ENCODE measurements at regions not wholly inside any gene's neighbourhood (a gene's known extent, or its start where the extent isn't known, plus 50 kb on each side); places are given as distances from the start of the nearest gene placed in this dataset.
A peak's percentile ranks its signal among the peaks of the same experiment; 100 is the strongest.

DNA sequence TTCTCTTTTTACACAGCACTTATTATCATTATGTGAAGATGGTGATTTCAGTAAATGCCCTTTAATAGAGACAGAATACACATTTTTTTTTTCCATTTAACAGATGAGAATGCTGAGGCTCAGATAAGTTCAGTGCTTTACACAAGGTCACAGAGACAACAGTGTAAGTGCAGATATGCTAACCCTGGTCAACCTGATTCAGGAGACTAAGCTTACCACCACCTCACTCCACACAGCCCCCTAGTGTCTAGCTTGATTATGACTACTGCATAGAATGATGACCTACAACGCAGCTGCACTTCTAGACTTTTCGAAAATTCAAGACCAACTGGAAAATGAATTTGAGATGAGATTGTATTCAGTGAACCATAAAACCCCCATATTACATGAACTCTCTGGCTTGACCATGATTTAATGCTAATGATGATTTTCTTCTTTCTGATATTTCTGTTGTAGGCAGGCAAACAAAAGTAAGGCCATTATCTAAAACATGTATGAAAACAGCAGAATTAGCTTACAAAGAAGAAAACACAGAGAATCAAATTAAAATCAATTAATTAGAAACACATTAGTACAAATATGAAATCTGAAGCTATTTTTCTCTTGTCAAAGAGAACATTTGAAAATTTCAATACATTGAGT is 212.1 kb upstream of the PHACTR1 start:
- WGBS (ENCODE audit: insufficient coverage) = no CpG with 5 or more reads among the region's 2 CpGs
- no peaks in the 10 kb centered on the region for H3K9me3 ChIP-seq (ENCODE audit: control extremely low read depth in 1 of 5, control insufficient read depth in 4 of 5, insufficient read depth in 2 of 5, low read depth in 1 of 5, low read length in 4 of 5)
- CTCF ChIA-PET = interaction anchor here (1.0 to 2.4 kb wide), 7 partner anchors 9 to 214 kb away, joined by 3 to 6 read pairs (median 4); partner anchors contain the start of gene EDN1
- H3K4me1 ChIP-seq (ENCODE audit: control extremely low read depth in 1 of 4, control insufficient read depth in 4 of 4, insufficient read depth in 4 of 4, low read length in 3 of 4) = peaks cover 0 to 6% (median 0%) of the 10 kb centered on the region in 4 experiments
- DNase-seq = peak; percentile 28 to 53 (median 44)
- no peaks in the 10 kb centered on the region for H3K27me3 ChIP-seq (replicated peaks in 2 of 5; ENCODE audit: control insufficient read depth in 4 of 5, insufficient read depth in 5 of 5, low read length in 4 of 5)
- H3K36me3 ChIP-seq (ENCODE audit: control insufficient read depth in 4 of 4, insufficient read depth in 4 of 4, low read length in 3 of 4) = no peaks in the 10 kb centered on the region
- POLR2A ChIA-PET = interaction anchor here (0.5 kb wide), 1 partner anchor 11 kb away, joined by 3 read pairs; no protein-coding TSS in a partner anchor
- H3K27ac ChIP-seq (ENCODE audit: insufficient read depth in 1 of 2, low read depth in 1 of 2, low read length in 2 of 2, poor library complexity in 1 of 2, severe bottlenecking in 2 of 2) = no peak overlapping the region
- H3K4me3 ChIP-seq (ENCODE audit: control insufficient read depth in 1 of 7, extremely low read depth in 1 of 7, insufficient read depth in 4 of 7, low read depth in 2 of 7, low read length in 6 of 7) = no peak overlapping the region

- H3K36me3 ChIP-seq (ENCODE audit: control insufficient read depth in 4 of 4, insufficient read depth in 4 of 4, low read length in 3 of 4) = no peaks in the 10 kb centered on the region
- POLR2A ChIA-PET = no interaction called here
- H3K4me1 ChIP-seq (ENCODE audit: control extremely low read depth in 1 of 4, control insufficient read depth in 4 of 4, insufficient read depth in 4 of 4, low read length in 3 of 4) = peaks cover 0 to 6% (median 0%) of the 10 kb centered on the region in 4 experiments
- no peak overlapping the region for H3K27ac ChIP-seq (ENCODE audit: insufficient read depth in 1 of 2, low read depth in 1 of 2, low read length in 2 of 2, poor library complexity in 1 of 2, severe bottlenecking in 2 of 2)
- CTCF ChIA-PET = interaction anchor here (1.0 to 2.4 kb wide), 3 partner anchors 86 to 215 kb away, joined by 3 to 6 read pairs (median 3); partner anchors contain the start of gene EDN1
- no peaks in the 10 kb centered on the region for H3K9me3 ChIP-seq (ENCODE audit: control extremely low read depth in 1 of 5, control insufficient read depth in 4 of 5, insufficient read depth in 2 of 5, low read depth in 1 of 5, low read length in 4 of 5)
- DNase-seq = peak in 2 of 3 donors; percentile 61 to 73
- WGBS (ENCODE audit: insufficient coverage) = 0% methylated on average over 1 of the region's 4 CpGs
- no peaks in the 10 kb centered on the region for H3K27me3 ChIP-seq (replicated peaks in 2 of 5; ENCODE audit: control insufficient read depth in 4 of 5, insufficient read depth in 5 of 5, low read length in 4 of 5)
- no peak overlapping the region for H3K4me3 ChIP-seq (ENCODE audit: control insufficient read depth in 1 of 7, extremely low read depth in 1 of 7, insufficient read depth in 4 of 7, low read depth in 2 of 7, low read length in 6 of 7)
Measured at GRCh38 chr6:12505486-12505885, 211.1 kb upstream of the PHACTR1 start.

DNA sequence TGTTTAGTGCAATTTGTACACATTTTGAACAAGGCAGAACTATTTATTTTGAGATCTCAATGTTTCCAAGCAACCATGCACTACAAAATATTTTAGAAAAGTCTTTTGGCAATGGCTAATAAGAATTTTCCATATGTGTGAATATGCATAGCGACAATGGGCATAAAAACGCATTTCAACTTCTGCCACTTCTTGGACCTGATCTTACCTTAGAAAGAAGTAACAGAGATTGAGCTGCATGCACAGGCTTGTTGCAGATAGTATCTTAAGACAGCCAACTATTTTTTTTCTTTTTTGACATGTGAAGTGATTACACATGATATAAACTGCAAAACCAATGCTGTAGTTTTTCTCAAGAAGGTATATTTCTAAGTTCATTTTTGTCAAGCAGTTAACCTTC is 210.4 kb upstream of the PHACTR1 start:
- CTCF ChIA-PET = no interaction called here
- DNase-seq = no peak
- no peaks in the 10 kb centered on the region for H3K27me3 ChIP-seq (replicated peaks in 2 of 5; ENCODE audit: control insufficient read depth in 4 of 5, insufficient read depth in 5 of 5, low read length in 4 of 5)
- no peaks in the 10 kb centered on the region for H3K36me3 ChIP-seq (ENCODE audit: control insufficient read depth in 4 of 4, insufficient read depth in 4 of 4, low read length in 3 of 4)
- 100% methylated on average over 2 of the region's 2 CpGs for WGBS (ENCODE audit: insufficient coverage)
- POLR2A ChIA-PET = no interaction called here
- H3K27ac ChIP-seq (ENCODE audit: insufficient read depth in 1 of 2, low read depth in 1 of 2, low read length in 2 of 2, poor library complexity in 1 of 2, severe bottlenecking in 2 of 2) = no peak overlapping the region
- no peaks in the 10 kb centered on the region for H3K9me3 ChIP-seq (ENCODE audit: control extremely low read depth in 1 of 5, control insufficient read depth in 4 of 5, insufficient read depth in 2 of 5, low read depth in 1 of 5, low read length in 4 of 5)
- H3K4me1 ChIP-seq (ENCODE audit: control extremely low read depth in 1 of 4, control insufficient read depth in 4 of 4, insufficient read depth in 4 of 4, low read length in 3 of 4) = peaks cover 0 to 6% (median 0%) of the 10 kb centered on the region in 4 experiments
- no peak overlapping the region for H3K4me3 ChIP-seq (ENCODE audit: control insufficient read depth in 1 of 7, extremely low read depth in 1 of 7, insufficient read depth in 4 of 7, low read depth in 2 of 7, low read length in 6 of 7)

DNA sequence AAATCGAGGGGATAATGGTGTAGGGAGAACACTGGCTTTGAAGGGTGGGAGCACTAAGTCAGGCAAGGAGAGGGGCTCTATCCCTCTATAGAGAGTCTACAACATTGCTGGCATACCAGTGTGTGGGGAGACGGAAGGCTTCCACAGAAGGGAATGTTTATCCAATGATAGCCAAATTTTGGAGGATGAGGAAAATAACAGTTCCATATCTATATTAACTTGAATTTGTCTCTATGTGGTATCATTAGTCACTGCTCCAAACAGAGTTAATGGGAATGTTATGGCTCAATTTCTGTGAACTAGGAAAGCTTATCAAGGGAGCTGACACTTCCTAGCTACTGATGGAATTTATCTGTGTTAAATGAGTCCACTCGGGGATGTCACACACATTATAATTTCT is 208.9 kb upstream of the PHACTR1 start:
- H3K4me3 ChIP-seq (ENCODE audit: control insufficient read depth in 1 of 7, extremely low read depth in 1 of 7, insufficient read depth in 4 of 7, low read depth in 2 of 7, low read length in 6 of 7) = no peak overlapping the region
- no peaks in the 10 kb centered on the region for H3K27me3 ChIP-seq (replicated peaks in 2 of 5; ENCODE audit: control insufficient read depth in 4 of 5, insufficient read depth in 5 of 5, low read length in 4 of 5)
- WGBS (ENCODE audit: insufficient coverage) = 100% methylated on average over 1 of the region's 3 CpGs
- peaks cover 0 to 6% (median 0%) of the 10 kb centered on the region in 4 experiments for H3K4me1 ChIP-seq (ENCODE audit: control extremely low read depth in 1 of 4, control insufficient read depth in 4 of 4, insufficient read depth in 4 of 4, low read length in 3 of 4)
- CTCF ChIA-PET = interaction anchor here (0.9 kb wide), 1 partner anchor 218 kb away, joined by 3 read pairs; the partner anchor contains the start of gene EDN1
- H3K27ac ChIP-seq (ENCODE audit: insufficient read depth in 1 of 2, low read depth in 1 of 2, low read length in 2 of 2, poor library complexity in 1 of 2, severe bottlenecking in 2 of 2) = no peak overlapping the region
- no peak for DNase-seq
- H3K9me3 ChIP-seq (ENCODE audit: control extremely low read depth in 1 of 5, control insufficient read depth in 4 of 5, insufficient read depth in 2 of 5, low read depth in 1 of 5, low read length in 4 of 5) = no peaks in the 10 kb centered on the region
- no peaks in the 10 kb centered on the region for H3K36me3 ChIP-seq (ENCODE audit: control insufficient read depth in 4 of 4, insufficient read depth in 4 of 4, low read length in 3 of 4)
- POLR2A ChIA-PET = interaction anchor here (0.6 kb wide), 1 partner anchor 778 kb away, joined by 3 read pairs; no protein-coding TSS in a partner anchor

- H3K9me3 ChIP-seq (ENCODE audit: control extremely low read depth in 1 of 5, control insufficient read depth in 4 of 5, insufficient read depth in 2 of 5, low read depth in 1 of 5, low read length in 4 of 5) = no peaks in the 10 kb centered on the region
- POLR2A ChIA-PET = no interaction called here
- H3K27me3 ChIP-seq (replicated peaks in 2 of 5; ENCODE audit: control insufficient read depth in 4 of 5, insufficient read depth in 5 of 5, low read length in 4 of 5) = no peaks in the 10 kb centered on the region
- peaks cover 0 to 6% (median 0%) of the 10 kb centered on the region in 4 experiments for H3K4me1 ChIP-seq (ENCODE audit: control extremely low read depth in 1 of 4, control insufficient read depth in 4 of 4, insufficient read depth in 4 of 4, low read length in 3 of 4)
- no peak for DNase-seq
- no peaks in the 10 kb centered on the region for H3K36me3 ChIP-seq (ENCODE audit: control insufficient read depth in 4 of 4, insufficient read depth in 4 of 4, low read length in 3 of 4)
- CTCF ChIA-PET = no interaction called here
- 74% methylated on average over 3 of the region's 4 CpGs for WGBS (ENCODE audit: insufficient coverage)
- no peak overlapping the region for H3K27ac ChIP-seq (ENCODE audit: insufficient read depth in 1 of 2, low read depth in 1 of 2, low read length in 2 of 2, poor library complexity in 1 of 2, severe bottlenecking in 2 of 2)
- H3K4me3 ChIP-seq (ENCODE audit: control insufficient read depth in 1 of 7, extremely low read depth in 1 of 7, insufficient read depth in 4 of 7, low read depth in 2 of 7, low read length in 6 of 7) = no peak overlapping the region
Measured at GRCh38 chr6:12508553-12508952, 208.0 kb upstream of the PHACTR1 start.

- no peaks in the 10 kb centered on the region for H3K9me3 ChIP-seq (ENCODE audit: control extremely low read depth in 1 of 5, control insufficient read depth in 4 of 5, insufficient read depth in 2 of 5, low read depth in 1 of 5, low read length in 4 of 5)
- POLR2A ChIA-PET = no interaction called here
- no peaks in the 10 kb centered on the region for H3K36me3 ChIP-seq (ENCODE audit: control insufficient read depth in 4 of 4, insufficient read depth in 4 of 4, low read length in 3 of 4)
- H3K4me3 ChIP-seq (ENCODE audit: control insufficient read depth in 1 of 7, extremely low read depth in 1 of 7, insufficient read depth in 4 of 7, low read depth in 2 of 7, low read length in 6 of 7) = no peak overlapping the region
- H3K27ac ChIP-seq (ENCODE audit: insufficient read depth in 1 of 2, low read depth in 1 of 2, low read length in 2 of 2, poor library complexity in 1 of 2, severe bottlenecking in 2 of 2) = no peak overlapping the region
- no peaks in the 10 kb centered on the region for H3K27me3 ChIP-seq (replicated peaks in 2 of 5; ENCODE audit: control insufficient read depth in 4 of 5, insufficient read depth in 5 of 5, low read length in 4 of 5)
- CTCF ChIA-PET = no interaction called here
- H3K4me1 ChIP-seq (ENCODE audit: control extremely low read depth in 1 of 4, control insufficient read depth in 4 of 4, insufficient read depth in 4 of 4, low read length in 3 of 4) = peaks cover 0 to 6% (median 0%) of the 10 kb centered on the region in 4 experiments
- DNase-seq = no peak
- WGBS (ENCODE audit: insufficient coverage) = no CpG with 5 or more reads among the region's 1 CpG
Measured at GRCh38 chr6:12509060-12509459, 207.5 kb upstream of the PHACTR1 start.

- WGBS (ENCODE audit: insufficient coverage) = 17% methylated on average over 1 of the region's 1 CpG
- H3K9me3 ChIP-seq (ENCODE audit: control extremely low read depth in 1 of 5, control insufficient read depth in 4 of 5, insufficient read depth in 2 of 5, low read depth in 1 of 5, low read length in 4 of 5) = no peaks in the 10 kb centered on the region
- DNase-seq = peak; percentile 8 to 51 (median 35)
- H3K4me3 ChIP-seq (ENCODE audit: control insufficient read depth in 1 of 7, extremely low read depth in 1 of 7, insufficient read depth in 4 of 7, low read depth in 2 of 7, low read length in 6 of 7) = peak overlapping the region in 1 of 7 experiments; percentile 13
- H3K27ac ChIP-seq (ENCODE audit: insufficient read depth in 1 of 2, low read depth in 1 of 2, low read length in 2 of 2, poor library complexity in 1 of 2, severe bottlenecking in 2 of 2) = no peak overlapping the region
- ChIA-PET CTCF (interaction anchor here (0.7 kb wide), 1 partner anchor 31 kb away, joined by 3 read pairs; no protein-coding TSS in a partner anchor), POLR2A (no interaction called here)
- peaks cover 0 to 5% (median 2%) of the 10 kb centered on the region in 4 experiments for H3K4me1 ChIP-seq (ENCODE audit: control extremely low read depth in 1 of 4, control insufficient read depth in 4 of 4, insufficient read depth in 4 of 4, low read length in 3 of 4)
- no peaks in the 10 kb centered on the region for H3K36me3 ChIP-seq (ENCODE audit: control insufficient read depth in 4 of 4, insufficient read depth in 4 of 4, low read length in 3 of 4)
- no peaks in the 10 kb centered on the region for H3K27me3 ChIP-seq (replicated peaks in 2 of 5; ENCODE audit: control insufficient read depth in 4 of 5, insufficient read depth in 5 of 5, low read length in 4 of 5)
Measured at GRCh38 chr6:12516070-12516469, 200.5 kb upstream of the PHACTR1 start.
